T47D (cell line): ENCODE measurements at regions not wholly inside any gene's neighbourhood (a gene's known extent, or its start where the extent isn't known, plus 50 kb on each side); places are given as distances from the start of the nearest gene placed in this dataset.

Source experiments
- DNase-seq, 2 experiments: peaks; one replicate each; pipeline versions ENCODE4 v3.0.0 to v3.0.0-alpha.2; 2011 to 2012; ENCODE audit warnings: low read depth in 1 of 2, low spot score in 1 of 2
- JUND ChIP-seq: IDR thresholded peaks from 2 replicates; pipeline ENCODE4 v1.6.1; 2012; ENCODE audit warnings: low read depth
- in situ Hi-C: cut with HindIII; loops from 2 replicates; pipeline ENCODE4 v1.10.0; 2016; ENCODE audit warnings: low sequenced_read_pairs, low pct_unique_long_range_greater_than_20kb

- DNase-seq: no peak
- in situ Hi-C loops: no loop called here
Observed at GRCh38 chr10:14468023-14468441, 137.3 kb upstream of the FRMD4A start.

GRCh38 chr10:14466257-14466656 is 135.5 kb upstream of the FRMD4A start:
- in situ Hi-C loops: no loop called here
- no peak for DNase-seq
- TF ChIP-seq JUND: no peak

More at GRCh38 chr10:14468023-14468441, 137.3 kb upstream of the FRMD4A start:
- TF ChIP-seq JUND: no peak

GRCh38 chr10:14460447-14460846 is 129.7 kb upstream of the FRMD4A start:
- no peak for DNase-seq
- in situ Hi-C loops: no loop called here
- no peak for TF ChIP-seq JUND

GRCh38 chr10:14459665-14460064 is 128.9 kb upstream of the FRMD4A start:
- no peak for DNase-seq
- in situ Hi-C loops: no loop called here
- no peak for TF ChIP-seq JUND

- in situ Hi-C loops: no loop called here
- no peak for TF ChIP-seq JUND
- no peak for DNase-seq
Observed at GRCh38 chr10:14456870-14457266, 126.1 kb upstream of the FRMD4A start.

GRCh38 chr10:14456218-14456869 is 125.6 kb upstream of the FRMD4A start:
- in situ Hi-C loops: no loop called here
- TF ChIP-seq JUND: no peak
- no peak for DNase-seq

GRCh38 chr10:14454629-14455028 is 123.9 kb upstream of the FRMD4A start:
- no peak for TF ChIP-seq JUND
- in situ Hi-C loops: no loop called here
- DNase-seq: no peak

- in situ Hi-C loops: no loop called here
- TF ChIP-seq JUND: no peak
- DNase-seq: no peak
Observed at GRCh38 chr10:14454206-14454605, 123.5 kb upstream of the FRMD4A start.

GRCh38 chr10:14453593-14453992 is 122.9 kb upstream of the FRMD4A start:
- in situ Hi-C loops: no loop called here
- no peak for DNase-seq
- no peak for TF ChIP-seq JUND

GRCh38 chr10:14451341-14451740 is 120.6 kb upstream of the FRMD4A start:
- no peak for TF ChIP-seq JUND
- DNase-seq: no peak
- in situ Hi-C loops: no loop called here

GRCh38 chr10:14450041-14450491 is 119.3 kb upstream of the FRMD4A start:
- in situ Hi-C loops: no loop called here
- TF ChIP-seq JUND: no peak
- no peak for DNase-seq

- TF ChIP-seq JUND: no peak
- no peak for DNase-seq
- in situ Hi-C loops: no loop called here
Observed at GRCh38 chr10:14449293-14449815, 118.6 kb upstream of the FRMD4A start.

GRCh38 chr10:14448197-14448990 is 117.7 kb upstream of the FRMD4A start:
- no peak for DNase-seq
- TF ChIP-seq JUND: no peak
- in situ Hi-C loops: no loop called here
